Endothelial cell of umbilical vein (primary cell): ENCODE measurements at regions not wholly inside any gene's neighbourhood (a gene's known extent, or its start where the extent isn't known, plus 50 kb on each side); places are given as distances from the start of the nearest gene placed in this dataset.

Experiments
- BruUV-seq: library from RNA; stranded (reverse); fragments of 400-500 nt; replicated peaks from 2 replicates; lab custom pipeline; 2021; lab: Mats Ljungman, UMichigan
- CTCF ChIA-PET: fragments of 300-600, 350-600 bp; sonication (Branson Sonifier 250); formaldehyde crosslinking; loops from one replicate; lab custom pipeline; 2021; ENCODE audit warnings: antibody characterized with exemption, inconsistent platforms; lab: Charles Lee
- POLR2A ChIA-PET: fragments of 300-600, 350-600 bp; sonication (Branson Sonifier 250); formaldehyde crosslinking; loops from one replicate; lab custom pipeline; 2021; ENCODE audit warnings: antibody characterized with exemption, inconsistent platforms; lab: Charles Lee
- DNase-seq: peaks from one replicate; pipeline ENCODE4 v3.0.0-alpha.2; 2011; ENCODE audit warnings: low read depth, low spot score
- FAIRE-seq: peaks from 2 replicates; lab custom pipeline; 2011; peaks lifted over from hg19 to GRCh38; lab: Jason Lieb, UNC
- H2AFZ ChIP-seq: 2 replicates; pipeline ENCODE4 v1.6.0; 2012; ENCODE audit warnings: low read depth, low read length, control low read depth, inconsistent platforms
- H3K27ac ChIP-seq: 2 replicates; pipeline ENCODE4 v1.5.1; 2011; ENCODE audit warnings: low read depth, mild to moderate bottlenecking, control low read depth, low read length, moderate library complexity; ENCODE audit not compliant: insufficient read depth
- H3K27me3 ChIP-seq, 2 experiments: 2 replicates each; pipeline versions ENCODE4 v1.6.0 to v1.6.1; 2011; ENCODE audit warnings: low read length in 2 of 2, mixed read lengths in 1 of 2; ENCODE audit not compliant: control insufficient read depth in 2 of 2, insufficient read depth in 2 of 2
- H3K36me3 ChIP-seq, 2 experiments: 2 replicates in 1 of 2; 3 replicates in 1 of 2; pipeline ENCODE4 v1.5.1; 2011; ENCODE audit warnings: low read length in 2 of 2, mild to moderate bottlenecking in 1 of 2, moderate library complexity in 1 of 2; ENCODE audit not compliant: control insufficient read depth in 2 of 2, insufficient read depth in 2 of 2; ENCODE audit errors: extremely low read depth in 1 of 2
- H3K4me1 ChIP-seq: 3 replicates; pipeline ENCODE4 v1.5.1; 2011; ENCODE audit warnings: mild to moderate bottlenecking, low read length; ENCODE audit not compliant: control insufficient read depth, insufficient read depth; ENCODE audit errors: extremely low read depth
- H3K4me2 ChIP-seq: 2 replicates; pipeline ENCODE4 v1.6.1; 2011; ENCODE audit warnings: low read length, control low read depth, mixed read lengths; ENCODE audit not compliant: insufficient read depth
- H3K4me3 ChIP-seq, 3 experiments: fragments of 200-600 bp in 1 of 3; sonication (generic), shearing (Covaris generic) in 1 of 3; replicated peaks in 1 of 3; 2 replicates each; pipeline ENCODE4 v1.5.1; 2011 to 2016; ENCODE audit warnings: control low read depth in 3 of 3, low read length in 3 of 3, mild to moderate bottlenecking in 2 of 3, inconsistent platforms in 1 of 3, low read depth in 1 of 3, moderate library complexity in 1 of 3; ENCODE audit not compliant: insufficient read depth in 1 of 3
- H3K79me2 ChIP-seq: 2 replicates; pipeline ENCODE4 v1.6.0; 2012; ENCODE audit warnings: low read length, inconsistent platforms; ENCODE audit not compliant: control insufficient read depth, insufficient read depth
- H3K9ac ChIP-seq: replicated peaks from 2 replicates; pipeline ENCODE3; 2011; ENCODE audit warnings: low read length, control low read depth; ENCODE audit not compliant: insufficient read depth; ENCODE audit errors: extremely low read depth
- H3K9me1 ChIP-seq: replicated peaks from 3 replicates; pipeline ENCODE4 v1.6.0; 2011; ENCODE audit warnings: mild to moderate bottlenecking, low read length; ENCODE audit not compliant: control insufficient read depth, insufficient read depth; ENCODE audit errors: extremely low read depth
- H3K9me3 ChIP-seq: replicated peaks from 2 replicates; pipeline ENCODE4 v1.5.1; 2012; ENCODE audit warnings: low read length, inconsistent platforms; ENCODE audit not compliant: control insufficient read depth, insufficient read depth
- H4K20me1 ChIP-seq: replicated peaks from 2 replicates; pipeline ENCODE3; 2011; ENCODE audit warnings: mild to moderate bottlenecking, low read length; ENCODE audit not compliant: control insufficient read depth, insufficient read depth; ENCODE audit errors: extremely low read depth
- CTCF ChIP-seq, 2 donors: IDR thresholded peaks; 1 replicate in 1 of 2; 2 replicates in 1 of 2; pipeline ENCODE4 v1.5.1; 2011; ENCODE audit warnings: low read length in 2 of 2, mild to moderate bottlenecking in 2 of 2, moderate library complexity in 2 of 2, control low read depth in 1 of 2, inconsistent platforms in 1 of 2, low read depth in 1 of 2; ENCODE audit not compliant: insufficient read depth in 1 of 2; ENCODE audit errors: extremely low read depth in 1 of 2
- EZH2 ChIP-seq: IDR thresholded peaks from 2 replicates; pipeline ENCODE4 v1.6.1; 2012; ENCODE audit warnings: borderline replicate concordance, low read depth, mild to moderate bottlenecking, moderate library complexity, low read length, inconsistent platforms; ENCODE audit not compliant: severe bottlenecking
- FOS ChIP-seq: IDR thresholded peaks from 2 replicates; pipeline ENCODE4 v1.6.1; 2011; ENCODE audit warnings: mild to moderate bottlenecking, low read length, moderate library complexity, borderline replicate concordance; ENCODE audit not compliant: insufficient read depth
- GATA2 ChIP-seq: IDR thresholded peaks from 2 replicates; pipeline ENCODE4 v1.7.0; 2011; ENCODE audit warnings: low read depth, mild to moderate bottlenecking, moderate library complexity, mixed read lengths, low read length; ENCODE audit not compliant: insufficient read length, insufficient read depth
- JUN ChIP-seq: IDR thresholded peaks from 2 replicates; pipeline ENCODE4 v1.6.1; 2011; ENCODE audit warnings: borderline replicate concordance, low read depth; ENCODE audit not compliant: insufficient read length, insufficient read depth
- MYC ChIP-seq: IDR thresholded peaks from one replicate; pipeline ENCODE4 v1.6.1; 2011; ENCODE audit warnings: mild to moderate bottlenecking, low read depth, low read length
- POLR2A ChIP-seq: IDR thresholded peaks from 2 replicates; pipeline ENCODE4 v1.6.1; 2012; ENCODE audit warnings: low read depth, mild to moderate bottlenecking, control low read depth, low read length
- POLR2AphosphoS5 ChIP-seq: IDR thresholded peaks from 2 replicates; pipeline ENCODE4 v1.6.1; 2012; ENCODE audit warnings: low read depth, mild to moderate bottlenecking, control low read depth, low read length, moderate library complexity; ENCODE audit not compliant: insufficient read depth
- dilution Hi-C: fragments of 300-500 bp; cut with MboI; formaldehyde crosslinking; loops from one replicate; pipeline ENCODE4 v1.15.0; 2019; ENCODE audit warnings: low sequenced_read_pairs; ENCODE audit not compliant: extremely low pct_ligation_motif_present
- intact Hi-C: fragments of 100-400 bp; cut with micrococcal nuclease; formaldehyde crosslinking; loops from one replicate; pipeline ENCODE4 v1.10.0; 2022

DNA sequence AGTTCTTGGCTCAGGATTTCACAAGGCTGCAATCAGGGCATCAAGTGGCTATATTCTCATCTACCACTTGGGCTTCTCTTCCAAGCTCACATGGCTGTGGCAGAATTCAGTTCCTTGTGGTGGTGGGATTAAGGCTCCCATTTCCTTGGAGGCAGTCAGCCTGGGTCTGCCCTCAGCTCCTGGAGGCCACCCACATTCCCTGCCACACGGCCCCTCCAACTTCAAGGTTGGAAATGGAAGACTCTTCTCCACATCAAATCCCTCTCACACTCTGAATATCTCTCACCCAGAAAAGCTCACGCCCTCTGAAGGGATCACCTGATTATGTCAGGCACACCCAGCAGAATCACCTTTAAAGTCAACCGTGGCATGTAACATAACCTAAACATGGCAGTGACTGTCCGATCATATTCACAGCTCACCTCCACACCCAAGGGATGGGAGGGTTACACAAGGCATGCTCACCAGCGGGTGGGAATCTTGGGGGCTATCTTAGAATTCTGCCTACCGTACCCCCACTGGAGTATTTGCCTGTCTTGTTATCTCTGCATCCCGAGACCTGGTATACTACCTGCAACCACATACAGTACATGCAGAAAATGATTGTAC is 256.2 kb upstream of the KLHL29 start:
- no peaks in the 10 kb centered on the region for H3K36me3 ChIP-seq
- intact Hi-C loops (no loop called here), dilution Hi-C loops (no loop called here)
- H3K9ac ChIP-seq, result no peak overlapping the region
- DNase-seq (no peak), FAIRE-seq (no peak)
- H3K27me3 ChIP-seq, result no peaks in the 10 kb centered on the region
- H3K4me1 ChIP-seq, result no peaks in the 10 kb centered on the region
- H3K9me1 ChIP-seq, result no peaks in the 10 kb centered on the region
- no peak overlapping the region for H3K4me2 ChIP-seq
- CTCF ChIA-PET, result no interaction called here
- TF ChIP-seq CTCF (IDR thresholded peaks at IDR 0.05; ENCODE audit: extremely low read depth in 1 of 2, insufficient read depth in 1 of 2, low read depth in 1 of 2, low read length in 2 of 2), result no peak
- TF ChIP-seq EZH2, result no peak
- TF ChIP-seq MYC, result no peak
- no peak for TF ChIP-seq FOS
- TF ChIP-seq GATA2, result no peak
- TF ChIP-seq JUN, result no peak
- TF ChIP-seq POLR2AphosphoS5, result no peak
- no peak for TF ChIP-seq POLR2A
- no TSS peak for BruUV-seq
- no peaks in the 10 kb centered on the region for H3K79me2 ChIP-seq
- H3K4me3 ChIP-seq, result no peak overlapping the region
- H4K20me1 ChIP-seq, result no peaks in the 10 kb centered on the region
- peaks cover under 1% of the 10 kb centered on the region for H3K9me3 ChIP-seq
- POLR2A ChIA-PET, result no interaction called here
- H3K27ac ChIP-seq, result no peak overlapping the region
- H2AFZ ChIP-seq, result no peak overlapping the region
